ENCODE measurements at regions not wholly inside any gene's neighbourhood (a gene's known extent, or its start where the extent isn't known, plus 50 kb on each side); places are given as distances from the start of the nearest gene placed in this dataset.

- no peaks in the 10 kb centered on the region for H3K27me3 ChIP-seq (replicated peaks; ENCODE audit: insufficient read depth)
- TF ChIP-seq EZH2phosphoT487 (IDR thresholded peaks at IDR 0.05; ENCODE audit: insufficient read depth, low read depth) (no peak), EZH2 (IDR thresholded peaks at IDR 0.05; ENCODE audit: insufficient read depth, poor library complexity, severe bottlenecking) (no peak)
- no peak overlapping the region for H3K27ac ChIP-seq
- no peak for DNase-seq
- H3K9me2 ChIP-seq (ENCODE audit: insufficient read depth): no peaks in the 10 kb centered on the region
- in situ Hi-C loops (cut with MboI): loop anchor here (5.0 kb wide), 1 partner anchor 183 kb away; no protein-coding TSS in a partner anchor
- H4K20me1 ChIP-seq (ENCODE audit: insufficient read depth): no peaks in the 10 kb centered on the region
- peaks cover 11% of the 10 kb centered on the region for H3F3A ChIP-seq (ENCODE audit: insufficient read depth)
- H3K4me2 ChIP-seq (ENCODE audit: unreplicated experiment): no peak overlapping the region
- H3K9ac ChIP-seq: no peak overlapping the region
- H3K4me3 ChIP-seq: no peak overlapping the region
- no peaks in the 10 kb centered on the region for H3K79me2 ChIP-seq (ENCODE audit: insufficient read depth)
- H2AFZ ChIP-seq: no peak overlapping the region
- no peaks in the 10 kb centered on the region for H3K9me3 ChIP-seq (ENCODE audit: low read depth)
- no peaks in the 10 kb centered on the region for H3K36me3 ChIP-seq (ENCODE audit: low read depth)
- WGBS, 2 experiments (ENCODE audit: low coverage in 1 of 2, low lambda C conversion rate in 2 of 2, missing lambda C conversion rate in 2 of 2): 84 to 85% methylated on average over 5 of the region's 5 CpGs
- H3K4me1 ChIP-seq (ENCODE audit: insufficient read depth): peaks cover 11% of the 10 kb centered on the region
Measured at GRCh38 chr12:127290251-127290650, 976.7 kb upstream of the TMEM132C start.

- WGBS, 2 experiments (ENCODE audit: low coverage in 1 of 2, low lambda C conversion rate in 2 of 2, missing lambda C conversion rate in 2 of 2): 94 to 100% methylated on average over 6 of the region's 6 CpGs
- Histone ChIP-seq H3K4me3 (no peak overlapping the region), H4K20me1 (ENCODE audit: insufficient read depth) (no peaks in the 10 kb centered on the region), H3K9ac (no peak overlapping the region), H3K36me3 (ENCODE audit: low read depth) (no peaks in the 10 kb centered on the region), H3K27ac (no peak overlapping the region), H3K27me3 (replicated peaks; ENCODE audit: insufficient read depth) (no peaks in the 10 kb centered on the region), H3K79me2 (ENCODE audit: insufficient read depth) (no peaks in the 10 kb centered on the region), H3K4me1 (ENCODE audit: insufficient read depth) (no peaks in the 10 kb centered on the region), H3K9me2 (ENCODE audit: insufficient read depth) (no peaks in the 10 kb centered on the region), H3F3A (ENCODE audit: insufficient read depth) (no peaks in the 10 kb centered on the region), H2AFZ (no peak overlapping the region), H3K4me2 (ENCODE audit: unreplicated experiment) (no peak overlapping the region), H3K9me3 (ENCODE audit: low read depth) (no peaks in the 10 kb centered on the region)
- in situ Hi-C loops (cut with MboI): loop anchor here (5.0 kb wide), 1 partner anchor 185 kb away; no protein-coding TSS in a partner anchor
- TF ChIP-seq EZH2phosphoT487 (IDR thresholded peaks at IDR 0.05; ENCODE audit: insufficient read depth, low read depth): no peak
- no peak for TF ChIP-seq EZH2 (IDR thresholded peaks at IDR 0.05; ENCODE audit: insufficient read depth, poor library complexity, severe bottlenecking)
- no peak for DNase-seq
Measured at GRCh38 chr12:127292736-127293135, 974.2 kb upstream of the TMEM132C start.

- Histone ChIP-seq H3K36me3 (ENCODE audit: low read depth) (no peaks in the 10 kb centered on the region), H3K9me2 (ENCODE audit: insufficient read depth) (no peaks in the 10 kb centered on the region), H2AFZ (no peak overlapping the region), H3K9ac (no peak overlapping the region), H3K79me2 (ENCODE audit: insufficient read depth) (no peaks in the 10 kb centered on the region), H3K27ac (no peak overlapping the region), H3K9me3 (ENCODE audit: low read depth) (no peaks in the 10 kb centered on the region), H3K4me2 (ENCODE audit: unreplicated experiment) (no peak overlapping the region), H3K4me3 (no peak overlapping the region), H4K20me1 (ENCODE audit: insufficient read depth) (no peaks in the 10 kb centered on the region), H3K27me3 (replicated peaks; ENCODE audit: insufficient read depth) (no peaks in the 10 kb centered on the region), H3F3A (ENCODE audit: insufficient read depth) (no peaks in the 10 kb centered on the region), H3K4me1 (ENCODE audit: insufficient read depth) (no peaks in the 10 kb centered on the region)
- in situ Hi-C loops (cut with MboI): loop anchor here (5.0 kb wide), 1 partner anchor 186 kb away; no protein-coding TSS in a partner anchor
- peak; percentile 89 for DNase-seq
- WGBS, 2 experiments (ENCODE audit: low coverage in 1 of 2, low lambda C conversion rate in 2 of 2, missing lambda C conversion rate in 2 of 2): 54 to 55% methylated on average over 13 of the region's 13 CpGs
- TF ChIP-seq EZH2 (IDR thresholded peaks at IDR 0.05; ENCODE audit: insufficient read depth, poor library complexity, severe bottlenecking) (no peak), EZH2phosphoT487 (IDR thresholded peaks at IDR 0.05; ENCODE audit: insufficient read depth, low read depth) (no peak)
Measured at GRCh38 chr12:127293507-127294310, 973.3 kb upstream of the TMEM132C start.

- 81 to 90% methylated on average over 6 of the region's 6 CpGs for WGBS, 2 experiments (ENCODE audit: low coverage in 1 of 2, low lambda C conversion rate in 2 of 2, missing lambda C conversion rate in 2 of 2)
- H3K36me3 ChIP-seq (ENCODE audit: low read depth): no peaks in the 10 kb centered on the region
- H2AFZ ChIP-seq: no peak overlapping the region
- H3K79me2 ChIP-seq (ENCODE audit: insufficient read depth): no peaks in the 10 kb centered on the region
- H3K27me3 ChIP-seq (replicated peaks; ENCODE audit: insufficient read depth): no peaks in the 10 kb centered on the region
- in situ Hi-C loops (cut with MboI): loop anchor here (5.0 kb wide), 1 partner anchor 187 kb away; no protein-coding TSS in a partner anchor
- H3F3A ChIP-seq (ENCODE audit: insufficient read depth): no peaks in the 10 kb centered on the region
- no peaks in the 10 kb centered on the region for H3K9me3 ChIP-seq (ENCODE audit: low read depth)
- no peaks in the 10 kb centered on the region for H3K9me2 ChIP-seq (ENCODE audit: insufficient read depth)
- no peak for TF ChIP-seq EZH2 (IDR thresholded peaks at IDR 0.05; ENCODE audit: insufficient read depth, poor library complexity, severe bottlenecking)
- TF ChIP-seq EZH2phosphoT487 (IDR thresholded peaks at IDR 0.05; ENCODE audit: insufficient read depth, low read depth): no peak
- H3K4me1 ChIP-seq (ENCODE audit: insufficient read depth): no peaks in the 10 kb centered on the region
- no peak overlapping the region for H3K9ac ChIP-seq
- no peak for DNase-seq
- H4K20me1 ChIP-seq (ENCODE audit: insufficient read depth): no peaks in the 10 kb centered on the region
- H3K27ac ChIP-seq: no peak overlapping the region
- H3K4me2 ChIP-seq (ENCODE audit: unreplicated experiment): no peak overlapping the region
- H3K4me3 ChIP-seq: no peak overlapping the region
Measured at GRCh38 chr12:127294651-127295210, 972.2 kb upstream of the TMEM132C start.

Measured in GM23248 (cell line).